CD4-positive, alpha-beta memory T cell (primary cell): ENCODE measurements at regions not wholly inside any gene's neighbourhood (a gene's known extent, or its start where the extent isn't known, plus 50 kb on each side); places are given as distances from the start of the nearest gene placed in this dataset.

ENCODE experiments used
- CTCF ChIA-PET: fragments of 350-600 bp; sonication (Branson Sonifier 250); formaldehyde crosslinking; loops from one replicate; lab custom pipeline; 2021; ENCODE audit warnings: inconsistent platforms; ENCODE audit not compliant: partially characterized antibody; lab: Charles Lee
- POLR2A ChIA-PET: fragments of 350-600 bp; sonication (Branson Sonifier 250); formaldehyde crosslinking; loops from one replicate; lab custom pipeline; 2021; ENCODE audit not compliant: partially characterized antibody; lab: Charles Lee
- DNase-seq, 5 donors: peaks; one replicate each; pipeline versions ENCODE4 v3.0.0 to v3.0.0-alpha.2; 2020 to 2022; ENCODE audit warnings: mixed read lengths in 1 of 5
- H3K27ac ChIP-seq: one replicate; pipeline ENCODE4 v1.7.0; 2013; ENCODE audit warnings: low read depth, low read length
- H3K27me3 ChIP-seq: 2 replicates; pipeline ENCODE4 v1.7.0; 2013; ENCODE audit warnings: mild to moderate bottlenecking, low read length, moderate library complexity; ENCODE audit not compliant: insufficient read depth
- H3K36me3 ChIP-seq: 2 replicates; pipeline ENCODE4 v1.7.0; 2013; ENCODE audit warnings: mild to moderate bottlenecking, low read length, moderate library complexity; ENCODE audit not compliant: insufficient read depth
- H3K4me1 ChIP-seq: 2 replicates; pipeline ENCODE4 v1.7.0; 2013; ENCODE audit warnings: mild to moderate bottlenecking, low read length, moderate library complexity; ENCODE audit not compliant: insufficient read depth
- H3K4me3 ChIP-seq, 2 donors: one replicate each; pipeline ENCODE4 v1.7.0; 2013; ENCODE audit warnings: low read length in 2 of 2, mild to moderate bottlenecking in 1 of 2
- H3K9me3 ChIP-seq, 2 donors: one replicate each; pipeline ENCODE4 v1.7.0; 2013; ENCODE audit warnings: low read length in 2 of 2, control low read depth in 1 of 2; ENCODE audit not compliant: control insufficient read depth in 1 of 2
- H3K27ac Mint-ChIP-seq, 7 donors: one replicate each; pipeline ENCODE4 v1.8.0; 2020 to 2021; ENCODE audit warnings: mixed read lengths in 7 of 7, mild to moderate bottlenecking in 6 of 7, inconsistent platforms in 3 of 7, moderate library complexity in 3 of 7
- H3K27me3 Mint-ChIP-seq, 2 donors: one replicate each; pipeline ENCODE4 v1.8.0; 2020 to 2021; ENCODE audit warnings: mixed read lengths in 2 of 2
- H3K36me3 Mint-ChIP-seq, 2 donors: one replicate each; pipeline ENCODE4 v1.8.0; 2020 to 2021; ENCODE audit warnings: mixed read lengths in 2 of 2, inconsistent platforms in 1 of 2, mild to moderate bottlenecking in 1 of 2
- H3K4me1 Mint-ChIP-seq, 4 donors: one replicate each; pipeline ENCODE4 v1.8.0; 2020 to 2021; ENCODE audit warnings: mixed read lengths in 4 of 4, mild to moderate bottlenecking in 1 of 4
- H3K4me3 Mint-ChIP-seq, 8 donors: one replicate each; pipeline ENCODE4 v1.8.0; 2020 to 2021; ENCODE audit warnings: mixed read lengths in 8 of 8, mild to moderate bottlenecking in 7 of 8, moderate library complexity in 6 of 8, inconsistent platforms in 3 of 8
- H3K9me3 Mint-ChIP-seq, 8 donors: one replicate each; pipeline ENCODE4 v1.8.0; 2020 to 2021; ENCODE audit warnings: mixed read lengths in 8 of 8, mild to moderate bottlenecking in 5 of 8, inconsistent platforms in 3 of 8, moderate library complexity in 1 of 8
- intact Hi-C: fragments of 100-400 bp; cut with micrococcal nuclease; formaldehyde crosslinking; loops from one replicate; pipeline ENCODE4 v1.15.1; 2023

GRCh38 chr5:56529666-56530430, 285.5 kb upstream of the MAP3K1 start:
- H3K4me1 ChIP-seq, result peaks cover 26% of the 10 kb centered on the region
- H3K36me3 Mint-ChIP-seq, result no peaks in the 10 kb centered on the region
- H3K27me3 ChIP-seq, result no peaks in the 10 kb centered on the region
- peaks cover 0 to 1% (median 0%) of the 10 kb centered on the region in 8 donors for H3K9me3 Mint-ChIP-seq
- ChIA-PET CTCF (no interaction called here), POLR2A (interaction anchor here (1.8 kb wide), 1 partner anchor 49 kb away, joined by 6 read pairs; no protein-coding TSS in a partner anchor)
- peak overlapping the region in 1 of 7 donors; percentile 38 for H3K27ac Mint-ChIP-seq
- no peak for DNase-seq
- no peak overlapping the region for H3K4me3 ChIP-seq
- H3K36me3 ChIP-seq, result no peaks in the 10 kb centered on the region
- H3K27ac ChIP-seq, result no peak overlapping the region
- H3K27me3 Mint-ChIP-seq, result no peaks in the 10 kb centered on the region
- no peaks in the 10 kb centered on the region for H3K9me3 ChIP-seq
- peaks cover 24 to 37% (median 33%) of the 10 kb centered on the region in 4 donors for H3K4me1 Mint-ChIP-seq
- no peak overlapping the region for H3K4me3 Mint-ChIP-seq
- intact Hi-C loops, result no loop called here

- peak overlapping the region in 1 of 8 donors; percentile 13 for H3K4me3 Mint-ChIP-seq
Measured at GRCh38 chr5:56527174-56527573, 288.2 kb upstream of the MAP3K1 start.

GRCh38 chr5:56525113-56525512, 290.2 kb upstream of the MAP3K1 start:
- Histone ChIP-seq H3K4me1 (no peaks in the 10 kb centered on the region), H3K36me3 (no peaks in the 10 kb centered on the region), H3K27ac (no peak overlapping the region), H3K9me3 (no peaks in the 10 kb centered on the region), H3K4me3 (no peak overlapping the region), H3K27me3 (no peaks in the 10 kb centered on the region)
- POLR2A ChIA-PET, result interaction anchor here (0.9 to 1.6 kb wide), 2 partner anchors 290 to 313 kb away, joined by 3 read pairs; no protein-coding TSS in a partner anchor
- Mint-ChIP-seq H3K4me3 (no peak overlapping the region), H3K27me3 (no peaks in the 10 kb centered on the region), H3K4me1 (peaks cover 4 to 10% (median 7%) of the 10 kb centered on the region in 4 donors), H3K9me3 (no peaks in the 10 kb centered on the region), H3K36me3 (no peaks in the 10 kb centered on the region), H3K27ac (no peak overlapping the region)
- no peak for DNase-seq
- CTCF ChIA-PET, result interaction anchor here (1.3 kb wide), 1 partner anchor 171 kb away, joined by 3 read pairs; no protein-coding TSS in a partner anchor
- intact Hi-C loops, result no loop called here

More at GRCh38 chr5:56527174-56527573, 288.2 kb upstream of the MAP3K1 start:
- CTCF ChIA-PET, result no interaction called here
- Mint-ChIP-seq H3K27ac (peak overlapping the region in 4 of 7 donors; percentile 11 to 65 (median 29)), H3K27me3 (no peaks in the 10 kb centered on the region), H3K36me3 (no peaks in the 10 kb centered on the region), H3K4me1 (peaks cover 8 to 21% (median 10%) of the 10 kb centered on the region in 4 donors), H3K9me3 (peaks cover 0 to 1% (median 0%) of the 10 kb centered on the region in 8 donors)
- Histone ChIP-seq H3K27me3 (no peaks in the 10 kb centered on the region), H3K36me3 (no peaks in the 10 kb centered on the region), H3K4me3 (no peak overlapping the region), H3K4me1 (no peaks in the 10 kb centered on the region), H3K9me3 (no peaks in the 10 kb centered on the region), H3K27ac (no peak overlapping the region)
- intact Hi-C loops, result no loop called here
- POLR2A ChIA-PET, result interaction anchor here (0.6 kb wide), 1 partner anchor 321 kb away, joined by 4 read pairs; no protein-coding TSS in a partner anchor
- DNase-seq, result no peak

GRCh38 chr5:56523790-56524575, 290.9 kb upstream of the ANKRD55 start:
- Histone ChIP-seq H3K9me3 (no peaks in the 10 kb centered on the region), H3K36me3 (no peaks in the 10 kb centered on the region), H3K4me3 (no peak overlapping the region), H3K27me3 (no peaks in the 10 kb centered on the region), H3K27ac (no peak overlapping the region), H3K4me1 (no peaks in the 10 kb centered on the region)
- Mint-ChIP-seq H3K4me1 (peaks cover 4 to 14% (median 7%) of the 10 kb centered on the region in 4 donors), H3K27ac (peak overlapping the region in 1 of 7 donors; percentile 29), H3K9me3 (no peaks in the 10 kb centered on the region), H3K27me3 (no peaks in the 10 kb centered on the region), H3K4me3 (no peak overlapping the region), H3K36me3 (no peaks in the 10 kb centered on the region)
- CTCF ChIA-PET, result interaction anchor here (0.6 kb wide), 1 partner anchor 774 kb away, joined by 3 read pairs; no protein-coding TSS in a partner anchor
- DNase-seq, result no peak
- POLR2A ChIA-PET, result no interaction called here
- intact Hi-C loops, result no loop called here

GRCh38 chr5:56522960-56523359, 289.8 kb upstream of the ANKRD55 start:
- Mint-ChIP-seq H3K27ac (peak overlapping the region in 1 of 7 donors; percentile 36), H3K36me3 (no peaks in the 10 kb centered on the region), H3K27me3 (no peaks in the 10 kb centered on the region), H3K4me1 (peaks cover 9 to 16% (median 12%) of the 10 kb centered on the region in 4 donors), H3K4me3 (no peak overlapping the region), H3K9me3 (no peaks in the 10 kb centered on the region)
- Histone ChIP-seq H3K27ac (no peak overlapping the region), H3K36me3 (no peaks in the 10 kb centered on the region), H3K4me1 (no peaks in the 10 kb centered on the region), H3K9me3 (no peaks in the 10 kb centered on the region), H3K4me3 (no peak overlapping the region), H3K27me3 (no peaks in the 10 kb centered on the region)
- intact Hi-C loops, result no loop called here
- CTCF ChIA-PET, result no interaction called here
- no peak for DNase-seq
- POLR2A ChIA-PET, result no interaction called here

- Mint-ChIP-seq H3K9me3 (no peaks in the 10 kb centered on the region), H3K27me3 (no peaks in the 10 kb centered on the region), H3K4me3 (no peak overlapping the region), H3K27ac (no peak overlapping the region), H3K36me3 (no peaks in the 10 kb centered on the region), H3K4me1 (peaks cover 11 to 19% (median 14%) of the 10 kb centered on the region in 4 donors)
- no peak for DNase-seq
- CTCF ChIA-PET, result no interaction called here
- intact Hi-C loops, result no loop called here
- no peaks in the 10 kb centered on the region for H3K27me3 ChIP-seq
- peaks cover 6% of the 10 kb centered on the region for H3K4me1 ChIP-seq
- no peak overlapping the region for H3K27ac ChIP-seq
- POLR2A ChIA-PET, result no interaction called here
- no peak overlapping the region for H3K4me3 ChIP-seq
- no peaks in the 10 kb centered on the region for H3K9me3 ChIP-seq
- no peaks in the 10 kb centered on the region for H3K36me3 ChIP-seq
Measured at GRCh38 chr5:56522169-56522568, 289.0 kb upstream of the ANKRD55 start.
